Pancreas (tissue), 10 donors: ENCODE measurements at regions not wholly inside any gene's neighbourhood (a gene's known extent, or its start where the extent isn't known, plus 50 kb on each side); places are given as distances from the start of the nearest gene placed in this dataset.

Experiments used
- ATAC-seq, 4 donors: fragments of 200-7000 bp; cut with Tn5 transposase; one replicate each; pipeline versions ENCODE4 v1.8.0 to v1.9.1; 2020; ENCODE audit warnings: mild to moderate bottlenecking in 4 of 4, moderate library complexity in 4 of 4
- DNase-seq, 6 donors: peaks; one replicate each; pipeline ENCODE4 v3.0.0-alpha.2; 2020
- FAIRE-seq: peaks from 2 replicates; lab custom pipeline; 2012; peaks lifted over from hg19 to GRCh38; lab: Jason Lieb, UNC
- H3K27ac ChIP-seq, 4 donors: fragments of 200-600 bp; sonication (generic); 1 replicate in 3 of 4; 2 replicates in 1 of 4; pipeline versions ENCODE4 v1.5.0 to v1.8.0; 2020
- H3K27me3 ChIP-seq, 4 donors: fragments of 200-600 bp; one replicate each; pipeline ENCODE4 v1.8.0; 2021
- H3K36me3 ChIP-seq, 3 donors: fragments of 200-600 bp; sonication (generic) in 1 of 3; one replicate each; pipeline versions ENCODE4 v1.5.0 to v1.8.0; 2020 to 2021
- H3K4me1 ChIP-seq, 3 donors: fragments of 200-600 bp; one replicate each; pipeline ENCODE4 v1.8.0; 2021
- H3K4me3 ChIP-seq, 4 donors: fragments of 200-600 bp; sonication (generic) in 2 of 4; one replicate each; pipeline versions ENCODE4 v1.5.0 to v1.8.0; 2020 to 2021
- H3K9me3 ChIP-seq, 4 donors: fragments of 200-600 bp; one replicate each; pipeline ENCODE4 v1.8.0; 2021
- CTCF ChIP-seq, 4 donors: fragments of 200-600 bp; sonication (generic) in 3 of 4; IDR thresholded peaks; one replicate each; pipeline versions ENCODE4 v1.5.0 to v1.8.0; 2021; ENCODE audit warnings: antibody characterized with exemption in 4 of 4
- WGBS, 2 donors: extraction: QIAGEN DNeasy Blood & Tissue Kit; methylation state at CpG; one replicate each; pipeline ENCODE4 v1.1.7; 2013; 5-methylcytosine and 5-hydroxymethylcytosine counted together
- intact Hi-C, 3 donors: fragments of 100-400 bp; cut with DNase I; formaldehyde crosslinking; loops; one replicate each; pipeline versions ENCODE4 v1.11.1 to v1.14.2; 2022
- donor health status: healthy with polysubstance abuse.
- donor health status: DM: no; HTN: no; CAD: no; lungs with moderate emphysema.
- donor health status: DM: no; HTN: no; CAD: no.
- donor health status: control.
- donor health status: control.
- donor health status: Bipolar disorder and iron deficiency.
- donor health status: DM: yes; HTN: yes; CAD: no.
- donor health status: DM: no; HTN: no; CAD: no.
- donor health status: DM: no; HTN: no; CAD: no.
- donor health status: DM: yes; HTN: yes; CAD: no.

- no peak for ATAC-seq
- no peaks in the 10 kb centered on the region for H3K4me1 ChIP-seq
- DNase-seq = no peak
- intact Hi-C loops = no loop called here
- no peaks in the 10 kb centered on the region for H3K27me3 ChIP-seq
- no peak for FAIRE-seq
- no peak for TF ChIP-seq CTCF (IDR thresholded peaks at IDR 0.05)
- no peak overlapping the region for H3K27ac ChIP-seq
- H3K4me3 ChIP-seq = no peak overlapping the region
- H3K9me3 ChIP-seq = no peaks in the 10 kb centered on the region
- H3K36me3 ChIP-seq = no peaks in the 10 kb centered on the region
Observed at GRCh38 chr11:82092904-82093303, 640.8 kb downstream of the FAM181B start.

GRCh38 chr11:82089426-82089825 is 644.2 kb downstream of the FAM181B start:
- DNase-seq = no peak
- intact Hi-C loops = no loop called here

GRCh38 chr11:82085493-82085892 is 648.2 kb downstream of the FAM181B start:
- Histone ChIP-seq H3K27me3 (no peaks in the 10 kb centered on the region), H3K27ac (no peak overlapping the region), H3K9me3 (no peaks in the 10 kb centered on the region), H3K4me1 (no peaks in the 10 kb centered on the region), H3K4me3 (no peak overlapping the region), H3K36me3 (no peaks in the 10 kb centered on the region)
- ATAC-seq = no peak
- WGBS, 2 donors = 47 to 58% methylated on average over 4 of the region's 4 CpGs
- intact Hi-C loops = no loop called here
- DNase-seq = no peak
- no peak for FAIRE-seq
- TF ChIP-seq CTCF (IDR thresholded peaks at IDR 0.05) = no peak

More at GRCh38 chr11:82089426-82089825, 644.2 kb downstream of the FAM181B start:
- FAIRE-seq (no peak), ATAC-seq (no peak)
- H3K4me1 ChIP-seq = no peaks in the 10 kb centered on the region
- WGBS, 2 donors = 63 to 70% methylated on average over 5 of the region's 5 CpGs
- no peak overlapping the region for H3K4me3 ChIP-seq
- no peaks in the 10 kb centered on the region for H3K27me3 ChIP-seq
- H3K9me3 ChIP-seq = no peaks in the 10 kb centered on the region
- no peak overlapping the region for H3K27ac ChIP-seq
- H3K36me3 ChIP-seq = no peaks in the 10 kb centered on the region
- no peak for TF ChIP-seq CTCF (IDR thresholded peaks at IDR 0.05)

- H3K27me3 ChIP-seq = no peaks in the 10 kb centered on the region
- H3K27ac ChIP-seq = no peak overlapping the region
- no peak overlapping the region for H3K4me3 ChIP-seq
- WGBS, 2 donors = 41 to 52% methylated on average over 2 of the region's 2 CpGs
- ATAC-seq = no peak
- H3K9me3 ChIP-seq = no peaks in the 10 kb centered on the region
- FAIRE-seq = no peak
- no peak for DNase-seq
- intact Hi-C loops = no loop called here
- no peak for TF ChIP-seq CTCF (IDR thresholded peaks at IDR 0.05)
- no peaks in the 10 kb centered on the region for H3K4me1 ChIP-seq
- H3K36me3 ChIP-seq = no peaks in the 10 kb centered on the region
Observed at GRCh38 chr11:82082976-82083375, 650.7 kb downstream of the FAM181B start.

- no peak for FAIRE-seq
- WGBS, 2 donors = 47 to 62% methylated on average over 2 of the region's 2 CpGs
Observed at GRCh38 chr11:82080160-82080559, 653.5 kb downstream of the FAM181B start.

More at GRCh38 chr11:82080160-82080559, 653.5 kb downstream of the FAM181B start:
- ATAC-seq (no peak), DNase-seq (no peak)
- Histone ChIP-seq H3K4me3 (no peak overlapping the region), H3K27me3 (peaks cover 0 to 4% (median 0%) of the 10 kb centered on the region in 4 donors), H3K36me3 (no peaks in the 10 kb centered on the region), H3K27ac (no peak overlapping the region), H3K9me3 (no peaks in the 10 kb centered on the region), H3K4me1 (no peaks in the 10 kb centered on the region)
- TF ChIP-seq CTCF (IDR thresholded peaks at IDR 0.05) = no peak
- intact Hi-C loops = no loop called here
